B cell (primary cell): ENCODE measurements at regions not wholly inside any gene's neighbourhood (a gene's known extent, or its start where the extent isn't known, plus 50 kb on each side); places are given as distances from the start of the nearest gene placed in this dataset.

Experiments
- ATAC-seq: fragments of 200-7000 bp; cut with Tn5 transposase; one replicate; pipeline ENCODE4 v1.10.0; 2021; ENCODE audit warnings: low read depth, mild to moderate bottlenecking, moderate number of reproducible peaks, moderate library complexity
- CTCF ChIA-PET: fragments of 350-600 bp; sonication (Branson Sonifier 250); formaldehyde crosslinking; loops from one replicate; lab custom pipeline; 2021; ENCODE audit warnings: antibody characterized with exemption, inconsistent platforms; lab: Charles Lee
- POLR2A ChIA-PET: fragments of 350-600 bp; sonication (Branson Sonifier 250); formaldehyde crosslinking; loops from one replicate; lab custom pipeline; 2021; ENCODE audit warnings: antibody characterized with exemption; lab: Charles Lee
- DNase-seq: peaks from one replicate; pipeline ENCODE4 v3.0.0; 2013
- H2AFZ ChIP-seq: 2 replicates; pipeline ENCODE4 v1.6.1; 2012; ENCODE audit warnings: mild to moderate bottlenecking, low read depth, low read length; ENCODE audit not compliant: insufficient read depth, poor library complexity, severe bottlenecking
- H3K27ac ChIP-seq, 2 donors: 1 replicate in 1 of 2; 2 replicates in 1 of 2; pipeline ENCODE4 v1.5.1; 2012 to 2013; ENCODE audit warnings: low read length in 2 of 2, mild to moderate bottlenecking in 2 of 2, moderate library complexity in 1 of 2
- H3K27me3 ChIP-seq, 4 experiments: fragments of 200-600 bp in 1 of 4; sonication (generic) in 1 of 4; replicated peaks in 1 of 4; 1 replicate in 2 of 4; 2 replicates in 2 of 4; pipeline versions ENCODE4 v1.6.1 to v1.7.0; 2013 to 2016; ENCODE audit warnings: low read length in 3 of 4, mild to moderate bottlenecking in 2 of 4, mixed read lengths in 1 of 4, moderate library complexity in 1 of 4; ENCODE audit not compliant: insufficient read depth in 4 of 4, control insufficient read depth in 3 of 4; ENCODE audit errors: control extremely low read depth in 1 of 4
- H3K36me3 ChIP-seq, 2 experiments: replicated peaks in 1 of 2; 1 replicate in 1 of 2; 2 replicates in 1 of 2; pipeline versions ENCODE4 v1.6.1 to v1.7.1; 2013; ENCODE audit warnings: low read length in 1 of 2; ENCODE audit not compliant: insufficient read depth in 2 of 2, control insufficient read depth in 1 of 2; ENCODE audit errors: control extremely low read depth in 1 of 2, extremely low read depth in 1 of 2
- H3K4me1 ChIP-seq, 2 donors: fragments of 200-600 bp in 1 of 2; sonication (generic) in 1 of 2; 1 replicate in 1 of 2; 2 replicates in 1 of 2; pipeline versions ENCODE4 v1.5.1 to v1.6.1; 2013 to 2017; ENCODE audit warnings: low read length in 2 of 2; ENCODE audit not compliant: control insufficient read depth in 2 of 2, insufficient read depth in 2 of 2
- H3K4me2 ChIP-seq: replicated peaks from 2 replicates; pipeline ENCODE3; 2012; ENCODE audit warnings: mild to moderate bottlenecking, low read depth, low read length; ENCODE audit not compliant: poor library complexity, severe bottlenecking
- H3K4me3 ChIP-seq, 5 experiments: fragments of 200-600 bp in 1 of 5; sonication (generic) in 1 of 5; 1 replicate in 3 of 5; 2 replicates in 2 of 5; pipeline versions ENCODE4 v1.5.1 to v1.7.0; 2011 to 2016; ENCODE audit warnings: low read length in 4 of 5, mild to moderate bottlenecking in 4 of 5, low read depth in 2 of 5, control low read depth in 1 of 5, moderate library complexity in 1 of 5; ENCODE audit not compliant: insufficient read depth in 1 of 5; ENCODE audit errors: control extremely low read depth in 1 of 5, extremely low read depth in 1 of 5
- H3K79me2 ChIP-seq: fragments of 200-600 bp; sonication (generic); one replicate; pipeline ENCODE4 v1.6.0; 2016; ENCODE audit warnings: low read length; ENCODE audit not compliant: control insufficient read depth, insufficient read depth
- H3K9ac ChIP-seq: fragments of 200-600 bp; sonication (generic); 2 replicates; pipeline ENCODE4 v1.6.1; 2017; ENCODE audit warnings: mild to moderate bottlenecking, low read length, moderate library complexity
- H3K9me3 ChIP-seq, 3 donors: one replicate each; pipeline versions ENCODE4 v1.6.1 to v1.7.1; 2013; ENCODE audit warnings: low read length in 2 of 3; ENCODE audit not compliant: control insufficient read depth in 2 of 3, insufficient read depth in 1 of 3; ENCODE audit errors: control extremely low read depth in 1 of 3
- H4K20me1 ChIP-seq: 2 replicates; pipeline ENCODE4 v1.6.0; 2012; ENCODE audit warnings: mild to moderate bottlenecking, low read length; ENCODE audit not compliant: insufficient read depth, control insufficient read depth, poor library complexity, severe bottlenecking
- H3K27ac Mint-ChIP-seq: one replicate; pipeline ENCODE4 v1.8.0; 2021; ENCODE audit warnings: mixed read lengths
- H3K27me3 Mint-ChIP-seq: one replicate; pipeline ENCODE4 v1.8.0; 2021; ENCODE audit warnings: mixed read lengths
- H3K4me1 Mint-ChIP-seq: one replicate; pipeline ENCODE4 v1.8.0; 2021; ENCODE audit warnings: mixed read lengths
- H3K4me3 Mint-ChIP-seq: one replicate; pipeline ENCODE4 v1.8.0; 2021; ENCODE audit warnings: mixed read lengths
- H3K9me3 Mint-ChIP-seq: one replicate; pipeline ENCODE4 v1.8.0; 2022; ENCODE audit warnings: mixed read lengths; ENCODE audit not compliant: insufficient read depth
- EZH2 ChIP-seq: IDR thresholded peaks from 2 replicates; pipeline ENCODE4 v1.6.1; 2012; ENCODE audit warnings: borderline replicate concordance, low read depth, mild to moderate bottlenecking, moderate library complexity, low read length; ENCODE audit not compliant: insufficient read depth, poor library complexity, severe bottlenecking
- WGBS: methylation state at CpG from one replicate; pipeline ENCODE4 v1.1.5; 2013; ENCODE audit warnings: missing lambda C conversion rate; ENCODE audit not compliant: insufficient coverage; 5-methylcytosine and 5-hydroxymethylcytosine counted together
- intact Hi-C: fragments of 100-400 bp; cut with micrococcal nuclease; formaldehyde crosslinking; loops from one replicate; pipeline ENCODE4 v1.10.0; 2022
- TF ChIP-seq, protein P1 (sequence below): fragments of 200-600 bp; IDR thresholded peaks from one replicate; pipeline ENCODE4 v1.8.0; 2022; ENCODE audit warnings: antibody characterized with exemption, mild to moderate bottlenecking

DNA sequence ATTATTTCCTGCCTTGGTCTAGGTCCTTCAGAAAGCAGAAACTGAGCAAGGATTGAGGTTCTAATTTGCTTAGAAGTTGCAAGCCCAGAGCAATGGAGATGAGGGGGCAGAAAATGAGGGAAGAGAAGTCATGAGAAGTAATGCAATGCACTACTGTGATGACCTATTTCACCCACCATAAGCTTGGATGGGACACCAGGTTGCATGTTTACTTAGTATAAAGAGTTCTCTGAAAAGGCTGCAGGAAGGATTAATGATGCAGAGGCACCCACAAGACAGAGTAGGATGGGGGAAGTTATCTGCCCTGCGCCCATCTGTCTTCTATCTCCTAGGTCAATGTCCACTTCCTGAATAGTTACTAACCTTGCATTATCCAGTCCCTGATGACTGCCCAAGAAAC is 84.8 kb upstream of the SNRK start:
- intact Hi-C loops, result no loop called here
- Histone ChIP-seq H3K79me2 (no peaks in the 10 kb centered on the region), H3K27me3 (peaks cover 0 to 4% (median 0%) of the 10 kb centered on the region in 4 experiments), H3K4me2 (no peak overlapping the region), H3K27ac (no peak overlapping the region), H2AFZ (no peak overlapping the region), H3K9ac (no peak overlapping the region), H3K4me3 (no peak overlapping the region), H4K20me1 (no peaks in the 10 kb centered on the region), H3K9me3 (peaks cover 0 to 3% (median 0%) of the 10 kb centered on the region in 3 donors), H3K36me3 (no peaks in the 10 kb centered on the region), H3K4me1 (no peaks in the 10 kb centered on the region)
- WGBS, result no CpG with 5 or more reads among the region's 1 CpG
- H3K4me3 Mint-ChIP-seq, result no peak overlapping the region
- no peak overlapping the region for H3K27ac Mint-ChIP-seq
- no peak for ATAC-seq
- H3K4me1 Mint-ChIP-seq, result no peaks in the 10 kb centered on the region
- peaks cover 36% of the 10 kb centered on the region for H3K27me3 Mint-ChIP-seq
- peaks cover 9% of the 10 kb centered on the region for H3K9me3 Mint-ChIP-seq
- ChIA-PET CTCF (no interaction called here), POLR2A (no interaction called here)
- DNase-seq, result no peak
- TF ChIP-seq EZH2, result no peak
- TF ChIP-seq, protein P1, sequence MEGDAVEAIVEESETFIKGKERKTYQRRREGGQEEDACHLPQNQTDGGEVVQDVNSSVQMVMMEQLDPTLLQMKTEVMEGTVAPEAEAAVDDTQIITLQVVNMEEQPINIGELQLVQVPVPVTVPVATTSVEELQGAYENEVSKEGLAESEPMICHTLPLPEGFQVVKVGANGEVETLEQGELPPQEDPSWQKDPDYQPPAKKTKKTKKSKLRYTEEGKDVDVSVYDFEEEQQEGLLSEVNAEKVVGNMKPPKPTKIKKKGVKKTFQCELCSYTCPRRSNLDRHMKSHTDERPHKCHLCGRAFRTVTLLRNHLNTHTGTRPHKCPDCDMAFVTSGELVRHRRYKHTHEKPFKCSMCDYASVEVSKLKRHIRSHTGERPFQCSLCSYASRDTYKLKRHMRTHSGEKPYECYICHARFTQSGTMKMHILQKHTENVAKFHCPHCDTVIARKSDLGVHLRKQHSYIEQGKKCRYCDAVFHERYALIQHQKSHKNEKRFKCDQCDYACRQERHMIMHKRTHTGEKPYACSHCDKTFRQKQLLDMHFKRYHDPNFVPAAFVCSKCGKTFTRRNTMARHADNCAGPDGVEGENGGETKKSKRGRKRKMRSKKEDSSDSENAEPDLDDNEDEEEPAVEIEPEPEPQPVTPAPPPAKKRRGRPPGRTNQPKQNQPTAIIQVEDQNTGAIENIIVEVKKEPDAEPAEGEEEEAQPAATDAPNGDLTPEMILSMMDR, result no peak

DNA sequence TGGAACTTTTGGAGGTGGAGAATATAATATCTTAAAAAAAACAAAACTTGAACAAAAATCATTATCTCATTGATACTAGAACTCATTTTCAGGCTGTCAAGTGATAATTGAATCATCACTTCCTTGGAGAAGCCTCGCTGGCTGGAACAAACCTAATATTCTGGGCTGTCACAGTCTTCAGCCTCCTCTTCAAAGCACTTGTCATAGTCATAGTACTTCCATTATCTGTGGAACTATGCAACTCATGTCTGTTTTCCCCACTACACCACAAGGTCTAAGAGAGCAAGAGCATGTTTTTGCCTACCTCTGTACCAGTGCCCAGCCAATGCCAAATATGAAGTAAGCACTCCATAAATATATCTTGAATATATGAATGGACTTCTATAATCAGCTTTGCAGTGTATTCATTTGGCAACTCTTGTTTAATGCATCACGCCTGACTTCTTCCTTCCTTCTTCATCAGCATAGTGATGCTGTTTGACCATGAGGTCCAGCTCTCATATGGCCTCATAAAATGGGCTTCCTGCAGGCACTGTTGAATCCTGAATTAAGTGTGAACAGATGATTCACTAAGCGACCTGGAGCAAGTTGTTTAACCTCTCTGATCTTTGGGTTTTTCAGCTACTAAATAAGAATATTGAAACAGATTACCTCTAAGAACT is 86.6 kb upstream of the SNRK start:
- no peak for TF ChIP-seq EZH2
- TF ChIP-seq, protein P1, result no peak
- ATAC-seq (no peak), DNase-seq (no peak)
- no peak overlapping the region for H3K27ac ChIP-seq
- no peaks in the 10 kb centered on the region for H3K4me1 ChIP-seq
- H3K9me3 Mint-ChIP-seq, result peaks cover 9% of the 10 kb centered on the region
- H3K79me2 ChIP-seq, result no peaks in the 10 kb centered on the region
- intact Hi-C loops, result no loop called here
- no peaks in the 10 kb centered on the region for H4K20me1 ChIP-seq
- peaks cover 47% of the 10 kb centered on the region for H3K27me3 Mint-ChIP-seq
- no peak overlapping the region for H3K4me3 ChIP-seq
- H3K9ac ChIP-seq, result no peak overlapping the region
- H3K4me1 Mint-ChIP-seq, result no peaks in the 10 kb centered on the region
- POLR2A ChIA-PET, result no interaction called here
- peaks cover 0 to 3% (median 0%) of the 10 kb centered on the region in 3 donors for H3K9me3 ChIP-seq
- H3K36me3 ChIP-seq, result no peaks in the 10 kb centered on the region
- CTCF ChIA-PET, result no interaction called here
- H3K27me3 ChIP-seq, result peaks cover 0 to 4% (median 0%) of the 10 kb centered on the region in 4 experiments
- no peak overlapping the region for H3K4me3 Mint-ChIP-seq
- H3K4me2 ChIP-seq, result no peak overlapping the region
- WGBS, result 71% methylated on average over 1 of the region's 3 CpGs
- H3K27ac Mint-ChIP-seq, result no peak overlapping the region
- no peak overlapping the region for H2AFZ ChIP-seq
